Cardiac muscle cell (in vitro differentiated cells and primary cell): ENCODE measurements at regions not wholly inside any gene's neighbourhood (a gene's known extent, or its start where the extent isn't known, plus 50 kb on each side); places are given as distances from the start of the nearest gene placed in this dataset.

Experiments
- DNase-seq, 2 donors: peaks; one replicate each; pipeline versions ENCODE4 v3.0.0 to v3.0.0-alpha.2; 2010 to 2017; ENCODE audit warnings: low read depth in 1 of 2, low spot score in 1 of 2
- H3K27ac ChIP-seq: fragments of 200-600 bp; sonication (generic); 2 replicates; pipeline ENCODE4 v1.5.1; 2016
- H3K27me3 ChIP-seq: fragments of 200-600 bp; sonication (generic); 2 replicates; pipeline ENCODE4 v1.6.0; 2016; ENCODE audit warnings: control low read depth
- H3K36me3 ChIP-seq: fragments of 200-600 bp; sonication (generic); 2 replicates; pipeline ENCODE4 v1.5.1; 2016; ENCODE audit warnings: control low read depth
- H3K4me1 ChIP-seq: fragments of 200-600 bp; sonication (generic); 2 replicates; pipeline ENCODE4 v1.8.1; 2017; ENCODE audit warnings: low read depth, mild to moderate bottlenecking, mixed run types
- H3K4me3 ChIP-seq: fragments of 200-600 bp; sonication (generic); 2 replicates; pipeline ENCODE4 v1.5.1; 2016; ENCODE audit warnings: mild to moderate bottlenecking
- H3K9me3 ChIP-seq: fragments of 200-600 bp; sonication (generic); 2 replicates; pipeline ENCODE4 v1.5.1; 2017; ENCODE audit warnings: low read depth, mild to moderate bottlenecking, control low read depth
- CTCF ChIP-seq: IDR thresholded peaks from 2 replicates; pipeline ENCODE4 v1.5.1; 2012; ENCODE audit warnings: low read depth, mild to moderate bottlenecking, low read length

DNA sequence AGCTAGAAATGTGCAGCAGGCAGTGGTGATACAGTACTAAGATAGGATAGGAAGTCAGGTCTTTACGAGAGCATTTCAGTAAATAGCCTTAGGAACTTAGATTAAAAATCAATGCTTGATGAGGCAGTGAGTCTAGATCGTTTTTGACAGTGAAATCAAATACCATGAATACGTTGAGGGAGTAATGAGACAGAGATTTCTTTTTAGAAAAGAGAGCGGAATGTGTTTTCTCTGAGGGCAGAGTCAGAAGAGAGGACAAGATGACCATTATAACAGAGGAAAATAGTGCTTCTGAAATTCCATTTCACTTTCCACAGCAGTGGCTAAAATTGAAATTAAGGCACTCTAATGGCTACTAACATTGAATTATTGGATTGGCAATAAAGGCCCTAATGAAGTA, 339.6 kb downstream of the UTRN start:
- DNase-seq, result no peak
- H3K4me1 ChIP-seq, result peaks cover 3% of the 10 kb centered on the region
- TF ChIP-seq CTCF, result no peak
- H3K4me3 ChIP-seq, result no peak overlapping the region
- no peak overlapping the region for H3K27ac ChIP-seq
- H3K36me3 ChIP-seq, result no peaks in the 10 kb centered on the region
- H3K9me3 ChIP-seq, result no peaks in the 10 kb centered on the region
- H3K27me3 ChIP-seq, result no peaks in the 10 kb centered on the region

GRCh38 chr6:144630857-144631256, 345.7 kb downstream of the UTRN start:
- DNase-seq, result no peak
- Histone ChIP-seq H3K4me3 (no peak overlapping the region), H3K27me3 (no peaks in the 10 kb centered on the region), H3K27ac (peak overlapping the region; percentile 43), H3K9me3 (no peaks in the 10 kb centered on the region), H3K36me3 (no peaks in the 10 kb centered on the region), H3K4me1 (peaks cover 9% of the 10 kb centered on the region)
- TF ChIP-seq CTCF, result no peak

DNA sequence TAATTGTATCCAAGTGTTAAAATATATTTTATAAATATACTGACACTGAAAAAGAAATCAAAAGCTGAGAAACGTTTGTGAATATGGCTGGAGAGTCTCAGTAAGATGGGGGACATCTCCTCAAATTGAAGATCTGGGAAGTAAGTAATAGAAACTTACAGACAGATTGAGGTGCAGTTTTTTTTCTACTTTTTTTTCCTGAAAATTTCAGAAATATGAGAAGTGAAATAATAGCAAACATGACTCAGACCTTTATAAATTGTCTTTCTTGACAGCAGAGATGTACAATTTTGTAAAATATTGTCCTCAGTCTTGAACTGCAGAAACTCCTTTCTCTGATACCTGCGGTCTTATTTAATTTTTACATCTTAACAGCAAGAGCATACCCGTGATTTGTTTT, 347.1 kb downstream of the UTRN start:
- Histone ChIP-seq H3K27ac (no peak overlapping the region), H3K27me3 (no peaks in the 10 kb centered on the region), H3K36me3 (no peaks in the 10 kb centered on the region), H3K4me3 (no peak overlapping the region), H3K4me1 (peaks cover 9% of the 10 kb centered on the region), H3K9me3 (no peaks in the 10 kb centered on the region)
- TF ChIP-seq CTCF, result no peak
- no peak for DNase-seq

DNA sequence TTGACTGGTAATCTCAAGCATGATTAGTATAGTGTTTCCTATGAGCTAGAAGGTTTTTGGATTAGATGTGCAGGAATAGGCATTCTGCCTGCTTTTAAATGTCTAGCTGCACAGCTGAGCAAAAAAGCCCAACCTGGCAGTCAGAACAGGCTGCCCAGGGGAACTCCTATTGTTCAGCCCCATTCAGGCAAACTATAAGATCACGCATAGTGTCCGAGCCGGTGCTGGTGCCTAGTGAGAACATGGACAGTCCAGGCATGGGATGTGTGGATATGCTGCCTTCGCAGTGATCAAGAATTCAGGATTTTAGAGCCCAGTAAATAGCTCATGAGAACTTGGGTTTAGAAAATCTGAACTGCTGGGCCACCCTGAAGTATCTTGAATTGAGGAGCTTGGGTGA, 348.8 kb downstream of the UTRN start:
- no peak for DNase-seq
- TF ChIP-seq CTCF, result no peak

DNA sequence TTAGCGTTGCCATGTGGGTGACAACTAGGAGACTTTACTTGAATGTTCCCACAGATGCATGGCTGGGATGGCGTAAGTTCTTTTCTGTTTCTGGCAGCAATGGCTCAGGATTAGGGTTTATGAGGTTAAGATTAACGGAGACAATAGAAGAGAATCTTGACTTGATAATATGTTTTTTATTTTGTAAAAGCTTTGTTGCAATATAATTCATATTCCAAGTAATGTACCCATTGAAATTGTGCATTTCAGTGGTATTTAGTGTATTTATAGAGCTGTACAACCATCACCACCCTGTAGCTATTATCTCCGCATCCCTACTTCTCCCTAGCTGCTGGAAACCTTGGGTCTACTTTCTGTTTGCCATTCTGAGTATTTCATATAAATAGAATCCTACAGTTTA, 349.2 kb downstream of the UTRN start:
- Histone ChIP-seq H3K4me3 (no peak overlapping the region), H3K27me3 (no peaks in the 10 kb centered on the region)

More for the DNA sequence above, 348.8 kb downstream of the UTRN start:
- Histone ChIP-seq H3K9me3 (no peaks in the 10 kb centered on the region), H3K27me3 (no peaks in the 10 kb centered on the region), H3K4me3 (no peak overlapping the region), H3K36me3 (no peaks in the 10 kb centered on the region), H3K27ac (no peak overlapping the region), H3K4me1 (peaks cover 9% of the 10 kb centered on the region)

More for the DNA sequence above, 349.2 kb downstream of the UTRN start:
- no peak for DNase-seq
- Histone ChIP-seq H3K9me3 (no peaks in the 10 kb centered on the region), H3K27ac (no peak overlapping the region), H3K4me1 (peaks cover 12% of the 10 kb centered on the region), H3K36me3 (no peaks in the 10 kb centered on the region)
- TF ChIP-seq CTCF, result no peak
